ENCODE measurements at regions not wholly inside any gene's neighbourhood (a gene's known extent, or its start where the extent isn't known, plus 50 kb on each side); places are given as distances from the start of the nearest gene placed in this dataset.
"Not testable (repeated sequence)": the region's sequence is repeated elsewhere in the genome, so short reads cannot be mapped to it uniquely, and the experiment has no call there.

DNA sequence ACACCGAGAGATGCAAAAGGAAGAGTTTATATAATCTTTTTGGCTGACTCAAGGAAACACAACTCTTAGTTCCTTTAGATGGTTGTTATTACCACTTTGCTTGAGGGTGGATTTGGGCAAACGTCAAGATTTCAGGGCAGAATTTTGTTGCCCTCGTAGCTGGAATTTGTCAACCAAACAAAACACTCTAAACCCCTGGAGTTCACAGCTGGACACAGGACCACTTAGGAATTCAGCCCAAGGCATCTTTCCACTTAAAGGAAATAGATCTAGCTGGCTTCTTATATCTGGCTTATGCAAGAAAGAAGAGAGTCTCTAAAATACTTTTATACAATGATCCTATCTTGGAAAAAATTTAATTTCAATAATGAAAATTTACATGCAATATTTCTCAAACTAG lies 237.8 kb upstream of the LRIG3 start:
- in situ Hi-C loops (cut with MboI; ENCODE audit: low sequenced_read_pairs), result no loop called here

GRCh38 chr12:59155448-59155847 lies 235.1 kb upstream of the LRIG3 start:
- in situ Hi-C loops (cut with MboI; ENCODE audit: low sequenced_read_pairs), result no loop called here

DNA sequence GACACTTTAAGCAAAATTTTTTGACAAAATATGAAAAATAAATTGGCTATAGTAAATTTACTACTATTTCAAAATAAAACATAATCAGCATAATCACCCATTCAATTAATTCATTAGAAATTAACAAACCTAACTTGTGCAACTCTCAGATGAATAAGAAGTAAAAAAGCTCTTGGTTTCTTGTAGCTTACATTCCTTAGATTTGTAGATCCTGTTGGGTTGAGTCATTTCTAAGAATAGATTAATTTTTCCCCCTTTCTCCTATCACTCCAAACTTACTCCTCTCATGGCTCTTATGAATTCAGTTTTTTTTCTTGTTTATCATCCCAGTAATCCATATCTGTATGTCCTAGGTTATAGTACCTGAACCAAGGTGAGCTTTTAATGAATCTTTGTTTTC lies 230.9 kb upstream of the LRIG3 start:
- in situ Hi-C loops (cut with MboI; ENCODE audit: low sequenced_read_pairs), result no loop called here

- in situ Hi-C loops (cut with MboI; ENCODE audit: low sequenced_read_pairs), result no loop called here
These were observed 229.8 kb upstream of the LRIG3 start for GRCh38 chr12:59149995-59150642.

DNA sequence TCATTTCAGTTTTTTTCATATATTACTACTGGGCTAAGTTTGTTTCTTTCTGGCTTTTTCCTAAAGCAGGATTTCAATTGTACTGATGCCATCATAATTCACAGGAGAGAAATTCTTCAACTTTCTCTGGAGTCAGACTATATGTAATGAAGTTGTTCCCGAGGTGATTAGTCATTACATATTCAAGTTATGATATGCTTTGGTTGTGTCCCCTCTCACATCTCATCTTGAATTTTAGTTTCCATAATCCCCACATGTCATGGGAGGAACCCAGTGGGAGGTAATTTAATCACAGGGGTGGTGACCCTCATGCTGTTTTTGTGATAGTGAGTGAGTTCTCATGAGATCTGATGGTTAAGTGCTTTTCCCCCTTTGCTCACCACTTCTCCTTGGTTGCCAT lies 227.5 kb upstream of the LRIG3 start:
- in situ Hi-C loops (cut with MboI; ENCODE audit: low sequenced_read_pairs), result no loop called here

- in situ Hi-C loops (cut with MboI; ENCODE audit: low sequenced_read_pairs), result no loop called here
These were observed 222.0 kb upstream of the LRIG3 start for GRCh38 chr12:59142183-59142790.

- in situ Hi-C loops (cut with MboI; ENCODE audit: low sequenced_read_pairs), result no loop called here
These were observed 214.4 kb upstream of the LRIG3 start for GRCh38 chr12:59134750-59135149.

DNA sequence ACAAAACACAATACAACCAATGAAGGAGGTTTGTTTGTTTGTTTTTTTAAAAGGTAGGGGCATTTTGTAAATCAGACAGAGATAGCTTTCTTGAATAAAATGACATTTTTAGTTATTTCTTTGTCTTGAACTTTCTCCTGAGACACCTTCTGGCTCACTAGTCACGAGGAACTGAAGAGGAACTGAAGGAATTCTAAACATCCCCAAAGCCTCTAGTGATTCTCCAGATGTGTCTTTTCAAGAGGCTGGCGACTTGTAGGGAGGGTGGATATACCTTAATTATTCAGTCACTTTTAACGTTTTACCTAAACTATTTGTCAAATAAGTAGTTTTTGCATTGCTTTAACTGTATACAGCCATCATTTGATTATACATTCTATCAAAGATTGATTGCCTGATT lies 211.2 kb upstream of the LRIG3 start:
- in situ Hi-C loops (cut with MboI; ENCODE audit: low sequenced_read_pairs), result no loop called here

- in situ Hi-C loops (cut with MboI; ENCODE audit: low sequenced_read_pairs), result no loop called here
These were observed 202.5 kb upstream of the LRIG3 start for GRCh38 chr12:59122784-59123183.

- in situ Hi-C loops (cut with MboI; ENCODE audit: low sequenced_read_pairs), result no loop called here
These were observed 201.1 kb upstream of the LRIG3 start for GRCh38 chr12:59121451-59121850.

DNA sequence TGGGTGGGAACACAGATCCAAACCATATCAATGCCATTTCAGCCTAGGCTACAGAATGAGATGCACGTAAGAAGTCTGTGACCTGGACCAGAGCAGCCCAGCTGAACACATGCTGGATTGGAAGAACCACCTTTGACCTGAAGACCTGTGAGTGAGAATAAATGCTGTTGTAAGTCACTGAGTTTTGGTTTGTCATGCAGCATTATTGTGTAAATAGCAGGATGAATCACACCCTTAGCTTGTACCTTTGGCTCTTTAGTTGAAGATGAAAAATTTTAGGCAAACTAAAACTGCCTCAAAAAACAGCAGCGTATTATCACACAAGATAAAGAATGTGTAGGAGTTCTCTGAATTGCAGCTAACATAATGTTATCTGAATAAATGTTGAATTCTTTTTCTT lies 199.4 kb upstream of the LRIG3 start:
- in situ Hi-C loops (cut with MboI; ENCODE audit: low sequenced_read_pairs), result no loop called here

GRCh38 chr12:59118356-59118755 lies 198.1 kb upstream of the LRIG3 start:
- in situ Hi-C loops (cut with MboI; ENCODE audit: low sequenced_read_pairs), result no loop called here

DNA sequence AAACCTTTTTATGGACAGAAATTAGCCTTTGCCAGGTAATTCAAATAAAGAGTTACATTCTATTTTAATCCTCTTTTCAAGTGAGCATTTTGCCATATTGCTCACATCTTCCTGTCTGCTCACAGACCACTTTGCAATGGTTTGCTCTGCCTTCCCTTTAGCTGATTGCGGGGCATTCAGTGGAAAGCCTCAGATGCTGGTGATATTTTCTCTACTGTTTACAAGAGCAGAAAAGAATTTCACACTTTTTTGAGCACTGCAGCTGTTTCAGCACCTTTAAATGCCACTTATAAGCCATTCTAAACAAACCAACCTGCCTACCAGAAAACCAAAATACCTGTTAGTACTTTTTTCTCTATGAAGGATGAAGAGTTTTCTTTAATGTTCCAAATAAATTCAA lies 195.7 kb upstream of the LRIG3 start:
- in situ Hi-C loops (cut with MboI; ENCODE audit: low sequenced_read_pairs), result no loop called here

DNA sequence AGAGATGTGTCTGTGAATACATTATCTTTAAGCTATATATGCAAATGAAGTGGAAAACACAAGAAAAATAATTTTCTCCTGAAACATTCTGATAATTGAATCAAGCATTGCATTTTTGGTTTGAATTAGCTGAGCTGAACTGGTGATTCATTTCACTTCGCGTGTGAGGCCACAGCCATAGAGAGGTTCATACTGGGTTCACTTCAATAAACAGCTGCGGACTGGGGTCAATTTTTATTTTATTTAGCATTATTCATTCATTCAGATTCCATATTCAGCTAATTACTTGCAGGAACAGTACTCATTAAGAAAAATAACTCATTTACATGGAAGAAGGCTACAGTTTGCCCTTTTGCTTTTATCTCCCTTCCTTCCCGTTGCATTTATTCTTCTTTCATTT lies 195.2 kb upstream of the LRIG3 start:
- in situ Hi-C loops (cut with MboI; ENCODE audit: low sequenced_read_pairs), result no loop called here

DNA sequence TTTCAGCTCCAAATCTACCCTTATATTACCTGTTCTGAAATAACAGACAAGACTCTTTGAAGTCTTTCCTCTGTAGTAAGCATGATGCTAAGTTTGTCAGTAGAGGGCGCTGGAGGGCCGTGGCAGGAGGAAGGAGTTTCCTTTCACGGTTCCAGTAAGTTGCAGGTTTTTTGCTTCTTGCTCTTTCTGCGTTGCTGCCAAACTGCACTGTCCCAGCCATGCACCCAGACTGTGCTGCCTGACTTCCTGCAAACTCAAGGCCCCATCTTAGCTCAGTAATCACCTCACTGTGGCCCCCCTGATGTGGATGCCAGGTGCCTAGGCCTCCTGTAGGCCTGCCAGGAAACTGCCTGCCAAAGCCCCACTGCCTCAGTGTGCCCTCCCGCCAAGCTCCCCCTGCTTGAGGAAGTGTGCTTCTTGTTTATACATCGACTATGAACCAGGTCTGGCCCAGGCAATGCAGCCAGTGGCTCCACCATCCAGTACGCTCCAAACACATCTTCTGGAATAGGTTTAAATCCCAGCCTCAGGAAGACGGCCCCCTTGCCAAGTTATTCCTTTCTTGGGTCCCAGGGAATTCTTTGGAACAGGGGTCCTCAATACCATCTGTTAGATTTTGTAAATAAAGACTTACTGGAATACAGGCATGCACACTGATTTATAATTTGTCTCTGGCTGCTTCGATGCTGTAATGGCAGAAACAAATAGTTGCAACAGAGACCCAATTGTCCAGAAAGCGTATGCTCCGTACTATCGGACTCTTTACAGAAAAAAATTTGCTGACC lies 193.7 kb upstream of the LRIG3 start:
- in situ Hi-C loops (cut with MboI; ENCODE audit: low sequenced_read_pairs), result no loop called here

DNA sequence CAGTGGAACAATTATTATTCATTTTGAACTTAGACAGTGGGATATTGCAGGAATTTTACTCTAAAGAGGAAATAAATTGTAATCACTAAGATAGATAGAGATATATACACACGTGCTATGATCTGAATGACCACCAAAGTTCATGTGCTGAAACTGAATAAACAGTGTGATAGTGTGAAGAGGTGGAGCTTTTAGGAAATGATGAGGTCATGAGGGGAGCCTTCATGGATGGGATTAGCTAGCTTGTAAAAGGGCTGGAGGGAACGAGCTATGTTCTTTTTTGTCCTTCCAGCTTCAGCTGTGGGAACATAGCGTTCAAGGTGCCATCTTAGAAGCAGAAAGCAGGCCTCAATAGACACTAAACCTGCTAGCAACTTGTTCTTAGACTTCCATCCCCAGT lies 191.5 kb upstream of the LRIG3 start:
- in situ Hi-C loops (cut with MboI; ENCODE audit: low sequenced_read_pairs), result no loop called here

GRCh38 chr12:59108516-59108915 lies 188.2 kb upstream of the LRIG3 start:
- in situ Hi-C loops (cut with MboI; ENCODE audit: low sequenced_read_pairs), result not testable (repeated sequence)

DNA sequence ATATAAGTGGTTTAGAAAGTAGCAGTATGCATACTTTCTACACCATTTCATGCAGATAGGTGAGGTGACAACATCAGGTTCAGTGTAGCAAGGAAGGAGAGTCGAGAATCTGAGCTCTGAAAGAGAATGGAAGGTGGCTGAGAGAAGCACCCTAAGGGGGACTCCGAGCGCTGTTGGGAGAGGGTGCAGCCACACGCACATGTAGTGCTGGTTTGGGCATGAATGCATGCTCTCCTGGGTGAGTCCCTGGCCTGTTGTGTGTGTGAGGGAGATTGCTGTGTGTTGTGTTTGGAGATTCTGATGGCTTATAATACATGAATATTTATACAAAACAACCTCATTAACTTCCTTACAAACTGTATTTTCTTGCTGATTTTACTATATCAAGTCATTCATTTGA lies 180.3 kb upstream of the LRIG3 start:
- in situ Hi-C loops (cut with MboI; ENCODE audit: low sequenced_read_pairs), result no loop called here

DNA sequence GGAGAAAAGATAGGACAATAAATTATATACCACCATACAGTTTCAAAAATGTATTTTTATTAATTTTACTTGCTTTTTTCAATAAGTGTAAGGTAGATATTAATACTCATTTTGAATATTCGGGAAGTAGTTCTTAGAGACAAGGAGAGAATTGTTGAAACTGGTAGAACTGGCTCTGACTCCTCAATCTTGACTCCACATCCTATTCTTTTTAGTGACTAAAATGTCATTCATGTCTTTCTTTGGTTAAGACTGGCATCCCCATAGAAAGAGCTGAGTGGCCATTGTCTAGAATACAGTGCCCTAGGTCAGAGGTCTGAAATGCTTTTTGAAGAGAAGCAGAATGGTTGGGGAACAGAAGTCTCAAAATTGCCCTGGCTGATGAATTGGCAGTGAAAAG lies 177.6 kb upstream of the LRIG3 start:
- in situ Hi-C loops (cut with MboI; ENCODE audit: low sequenced_read_pairs), result no loop called here

- in situ Hi-C loops (cut with MboI; ENCODE audit: low sequenced_read_pairs), result no loop called here
These were observed 175.9 kb upstream of the LRIG3 start for GRCh38 chr12:59096246-59096645.

GRCh38 chr12:59093073-59093772 lies 172.9 kb upstream of the LRIG3 start:
- in situ Hi-C loops (cut with MboI; ENCODE audit: low sequenced_read_pairs), result no loop called here

GRCh38 chr12:59088673-59089072 lies 168.4 kb upstream of the LRIG3 start:
- in situ Hi-C loops (cut with MboI; ENCODE audit: low sequenced_read_pairs), result no loop called here

All from HL-60/S4 treated with phorbol 12-myristate 13-acetate at 8.2 ng/mL for 4 days and 3 days (cell line).